ENCODE measurements at regions not wholly inside any gene's neighbourhood (a gene's known extent, or its start where the extent isn't known, plus 50 kb on each side); places are given as distances from the start of the nearest gene placed in this dataset.

GRCh38 chr15:98035577-98036010 lies 75.1 kb downstream of the ARRDC4 start:
- TF ChIP-seq NFATC4 (CRISPR knock-in tag; IDR thresholded peaks at IDR 0.05) = no peak
- TF ChIP-seq SP1 (CRISPR knock-in tag; conservative IDR thresholded peaks at IDR 0.05) = no peak
- no peak for TF ChIP-seq ZBTB21 (CRISPR knock-in tag; IDR thresholded peaks at IDR 0.05; ENCODE audit: borderline replicate concordance)
- TF ChIP-seq MYBL2 (CRISPR knock-in tag; IDR thresholded peaks at IDR 0.05) = no peak
- TF ChIP-seq, protein P1, sequence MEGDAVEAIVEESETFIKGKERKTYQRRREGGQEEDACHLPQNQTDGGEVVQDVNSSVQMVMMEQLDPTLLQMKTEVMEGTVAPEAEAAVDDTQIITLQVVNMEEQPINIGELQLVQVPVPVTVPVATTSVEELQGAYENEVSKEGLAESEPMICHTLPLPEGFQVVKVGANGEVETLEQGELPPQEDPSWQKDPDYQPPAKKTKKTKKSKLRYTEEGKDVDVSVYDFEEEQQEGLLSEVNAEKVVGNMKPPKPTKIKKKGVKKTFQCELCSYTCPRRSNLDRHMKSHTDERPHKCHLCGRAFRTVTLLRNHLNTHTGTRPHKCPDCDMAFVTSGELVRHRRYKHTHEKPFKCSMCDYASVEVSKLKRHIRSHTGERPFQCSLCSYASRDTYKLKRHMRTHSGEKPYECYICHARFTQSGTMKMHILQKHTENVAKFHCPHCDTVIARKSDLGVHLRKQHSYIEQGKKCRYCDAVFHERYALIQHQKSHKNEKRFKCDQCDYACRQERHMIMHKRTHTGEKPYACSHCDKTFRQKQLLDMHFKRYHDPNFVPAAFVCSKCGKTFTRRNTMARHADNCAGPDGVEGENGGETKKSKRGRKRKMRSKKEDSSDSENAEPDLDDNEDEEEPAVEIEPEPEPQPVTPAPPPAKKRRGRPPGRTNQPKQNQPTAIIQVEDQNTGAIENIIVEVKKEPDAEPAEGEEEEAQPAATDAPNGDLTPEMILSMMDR (IDR thresholded peaks at IDR 0.05) = no peak
- TF ChIP-seq NR2C2 (CRISPR knock-in tag; IDR thresholded peaks at IDR 0.05) = no peak
- TF ChIP-seq, protein P2, sequence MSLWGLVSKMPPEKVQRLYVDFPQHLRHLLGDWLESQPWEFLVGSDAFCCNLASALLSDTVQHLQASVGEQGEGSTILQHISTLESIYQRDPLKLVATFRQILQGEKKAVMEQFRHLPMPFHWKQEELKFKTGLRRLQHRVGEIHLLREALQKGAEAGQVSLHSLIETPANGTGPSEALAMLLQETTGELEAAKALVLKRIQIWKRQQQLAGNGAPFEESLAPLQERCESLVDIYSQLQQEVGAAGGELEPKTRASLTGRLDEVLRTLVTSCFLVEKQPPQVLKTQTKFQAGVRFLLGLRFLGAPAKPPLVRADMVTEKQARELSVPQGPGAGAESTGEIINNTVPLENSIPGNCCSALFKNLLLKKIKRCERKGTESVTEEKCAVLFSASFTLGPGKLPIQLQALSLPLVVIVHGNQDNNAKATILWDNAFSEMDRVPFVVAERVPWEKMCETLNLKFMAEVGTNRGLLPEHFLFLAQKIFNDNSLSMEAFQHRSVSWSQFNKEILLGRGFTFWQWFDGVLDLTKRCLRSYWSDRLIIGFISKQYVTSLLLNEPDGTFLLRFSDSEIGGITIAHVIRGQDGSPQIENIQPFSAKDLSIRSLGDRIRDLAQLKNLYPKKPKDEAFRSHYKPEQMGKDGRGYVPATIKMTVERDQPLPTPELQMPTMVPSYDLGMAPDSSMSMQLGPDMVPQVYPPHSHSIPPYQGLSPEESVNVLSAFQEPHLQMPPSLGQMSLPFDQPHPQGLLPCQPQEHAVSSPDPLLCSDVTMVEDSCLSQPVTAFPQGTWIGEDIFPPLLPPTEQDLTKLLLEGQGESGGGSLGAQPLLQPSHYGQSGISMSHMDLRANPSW (CRISPR knock-in tag; conservative IDR thresholded peaks at IDR 0.05; ENCODE audit: low read depth) = no peak
- TF ChIP-seq, protein P3, sequence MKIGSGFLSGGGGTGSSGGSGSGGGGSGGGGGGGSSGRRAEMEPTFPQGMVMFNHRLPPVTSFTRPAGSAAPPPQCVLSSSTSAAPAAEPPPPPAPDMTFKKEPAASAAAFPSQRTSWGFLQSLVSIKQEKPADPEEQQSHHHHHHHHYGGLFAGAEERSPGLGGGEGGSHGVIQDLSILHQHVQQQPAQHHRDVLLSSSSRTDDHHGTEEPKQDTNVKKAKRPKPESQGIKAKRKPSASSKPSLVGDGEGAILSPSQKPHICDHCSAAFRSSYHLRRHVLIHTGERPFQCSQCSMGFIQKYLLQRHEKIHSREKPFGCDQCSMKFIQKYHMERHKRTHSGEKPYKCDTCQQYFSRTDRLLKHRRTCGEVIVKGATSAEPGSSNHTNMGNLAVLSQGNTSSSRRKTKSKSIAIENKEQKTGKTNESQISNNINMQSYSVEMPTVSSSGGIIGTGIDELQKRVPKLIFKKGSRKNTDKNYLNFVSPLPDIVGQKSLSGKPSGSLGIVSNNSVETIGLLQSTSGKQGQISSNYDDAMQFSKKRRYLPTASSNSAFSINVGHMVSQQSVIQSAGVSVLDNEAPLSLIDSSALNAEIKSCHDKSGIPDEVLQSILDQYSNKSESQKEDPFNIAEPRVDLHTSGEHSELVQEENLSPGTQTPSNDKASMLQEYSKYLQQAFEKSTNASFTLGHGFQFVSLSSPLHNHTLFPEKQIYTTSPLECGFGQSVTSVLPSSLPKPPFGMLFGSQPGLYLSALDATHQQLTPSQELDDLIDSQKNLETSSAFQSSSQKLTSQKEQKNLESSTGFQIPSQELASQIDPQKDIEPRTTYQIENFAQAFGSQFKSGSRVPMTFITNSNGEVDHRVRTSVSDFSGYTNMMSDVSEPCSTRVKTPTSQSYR (CRISPR knock-in tag; IDR thresholded peaks at IDR 0.05) = no peak
- TF ChIP-seq, protein P4, sequence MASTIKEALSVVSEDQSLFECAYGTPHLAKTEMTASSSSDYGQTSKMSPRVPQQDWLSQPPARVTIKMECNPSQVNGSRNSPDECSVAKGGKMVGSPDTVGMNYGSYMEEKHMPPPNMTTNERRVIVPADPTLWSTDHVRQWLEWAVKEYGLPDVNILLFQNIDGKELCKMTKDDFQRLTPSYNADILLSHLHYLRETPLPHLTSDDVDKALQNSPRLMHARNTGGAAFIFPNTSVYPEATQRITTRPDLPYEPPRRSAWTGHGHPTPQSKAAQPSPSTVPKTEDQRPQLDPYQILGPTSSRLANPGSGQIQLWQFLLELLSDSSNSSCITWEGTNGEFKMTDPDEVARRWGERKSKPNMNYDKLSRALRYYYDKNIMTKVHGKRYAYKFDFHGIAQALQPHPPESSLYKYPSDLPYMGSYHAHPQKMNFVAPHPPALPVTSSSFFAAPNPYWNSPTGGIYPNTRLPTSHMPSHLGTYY (CRISPR knock-in tag; IDR thresholded peaks at IDR 0.05) = no peak
- no peak for TF ChIP-seq IRF2 (CRISPR knock-in tag; IDR thresholded peaks at IDR 0.05; ENCODE audit: borderline replicate concordance, low read depth)
- no peak for TF ChIP-seq ZNF121 (CRISPR knock-in tag; IDR thresholded peaks at IDR 0.05)

Measured in WTC11 (cell line).